A549 (cell line): ENCODE measurements at regions not wholly inside any gene's neighbourhood (a gene's known extent, or its start where the extent isn't known, plus 50 kb on each side); places are given as distances from the start of the nearest gene placed in this dataset.

Experiments used
- CEBPB ChIP-seq, 2 experiments: fragments of >200 bp in 1 of 2; sonication (Bioruptor Twin) in 1 of 2; formaldehyde crosslinking in 1 of 2; IDR thresholded peaks; 2 replicates each; pipeline ENCODE4 v1.6.1; 2012 to 2016
- EP300 ChIP-seq, 2 experiments: fragments of >200 bp; sonication (Bioruptor Twin); formaldehyde crosslinking; IDR thresholded peaks; 2 replicates in 1 of 2; 3 replicates in 1 of 2; pipeline ENCODE4 v1.6.1; 2016 to 2017

DNA sequence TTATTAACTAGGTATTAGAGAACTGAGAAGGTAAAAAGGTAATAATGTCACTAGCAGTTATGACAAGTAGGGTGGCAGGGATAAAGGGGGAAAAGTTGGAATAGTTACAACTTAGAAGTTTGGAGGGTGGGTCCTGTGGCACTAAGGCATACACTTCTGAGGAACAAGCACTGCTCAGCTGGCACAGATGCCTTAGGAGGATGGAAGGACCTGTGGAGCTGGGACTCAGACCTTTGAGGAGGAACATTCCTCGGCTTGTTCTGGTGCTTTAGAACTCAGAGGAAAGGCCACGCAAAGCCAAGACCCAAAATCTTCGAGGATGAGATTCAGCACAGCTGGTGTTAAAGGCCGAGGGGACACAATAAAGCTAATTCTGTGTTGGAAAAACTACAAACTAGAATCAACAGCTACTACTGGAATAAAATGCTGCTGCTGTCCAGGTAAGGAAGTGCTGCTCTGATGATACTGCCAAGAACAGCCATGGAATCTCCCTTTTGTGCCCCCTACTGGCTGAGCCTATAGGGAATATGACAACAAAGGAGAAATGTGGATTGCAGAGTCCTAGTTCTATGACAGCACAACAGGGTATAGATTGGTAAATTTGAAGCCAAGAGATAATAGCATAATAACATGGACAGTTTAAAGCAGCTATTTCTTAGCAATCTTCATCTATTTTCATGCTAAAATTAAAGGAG is 126.7 kb downstream of the SLC25A46 start:
- TF ChIP-seq CEBPB (IDR thresholded peaks at IDR 0.05) (no peak), EP300 (IDR thresholded peaks at IDR 0.05) (no peak)
